ENCODE measurements at regions not wholly inside any gene's neighbourhood (a gene's known extent, or its start where the extent isn't known, plus 50 kb on each side); places are given as distances from the start of the nearest gene placed in this dataset.

GRCh38 chr13:50140153-50140552, 124.9 kb downstream of the KCNRG start:
- TF ChIP-seq, protein P1, sequence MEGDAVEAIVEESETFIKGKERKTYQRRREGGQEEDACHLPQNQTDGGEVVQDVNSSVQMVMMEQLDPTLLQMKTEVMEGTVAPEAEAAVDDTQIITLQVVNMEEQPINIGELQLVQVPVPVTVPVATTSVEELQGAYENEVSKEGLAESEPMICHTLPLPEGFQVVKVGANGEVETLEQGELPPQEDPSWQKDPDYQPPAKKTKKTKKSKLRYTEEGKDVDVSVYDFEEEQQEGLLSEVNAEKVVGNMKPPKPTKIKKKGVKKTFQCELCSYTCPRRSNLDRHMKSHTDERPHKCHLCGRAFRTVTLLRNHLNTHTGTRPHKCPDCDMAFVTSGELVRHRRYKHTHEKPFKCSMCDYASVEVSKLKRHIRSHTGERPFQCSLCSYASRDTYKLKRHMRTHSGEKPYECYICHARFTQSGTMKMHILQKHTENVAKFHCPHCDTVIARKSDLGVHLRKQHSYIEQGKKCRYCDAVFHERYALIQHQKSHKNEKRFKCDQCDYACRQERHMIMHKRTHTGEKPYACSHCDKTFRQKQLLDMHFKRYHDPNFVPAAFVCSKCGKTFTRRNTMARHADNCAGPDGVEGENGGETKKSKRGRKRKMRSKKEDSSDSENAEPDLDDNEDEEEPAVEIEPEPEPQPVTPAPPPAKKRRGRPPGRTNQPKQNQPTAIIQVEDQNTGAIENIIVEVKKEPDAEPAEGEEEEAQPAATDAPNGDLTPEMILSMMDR (IDR thresholded peaks at IDR 0.05) = no peak
- TF ChIP-seq POLR2A (IDR thresholded peaks at IDR 0.05) (no peak), EP300 (IDR thresholded peaks at IDR 0.05) (no peak)

Measured in ovary (tissue), 3 donors.